ENCODE measurements at regions not wholly inside any gene's neighbourhood (a gene's known extent, or its start where the extent isn't known, plus 50 kb on each side); places are given as distances from the start of the nearest gene placed in this dataset.

DNA sequence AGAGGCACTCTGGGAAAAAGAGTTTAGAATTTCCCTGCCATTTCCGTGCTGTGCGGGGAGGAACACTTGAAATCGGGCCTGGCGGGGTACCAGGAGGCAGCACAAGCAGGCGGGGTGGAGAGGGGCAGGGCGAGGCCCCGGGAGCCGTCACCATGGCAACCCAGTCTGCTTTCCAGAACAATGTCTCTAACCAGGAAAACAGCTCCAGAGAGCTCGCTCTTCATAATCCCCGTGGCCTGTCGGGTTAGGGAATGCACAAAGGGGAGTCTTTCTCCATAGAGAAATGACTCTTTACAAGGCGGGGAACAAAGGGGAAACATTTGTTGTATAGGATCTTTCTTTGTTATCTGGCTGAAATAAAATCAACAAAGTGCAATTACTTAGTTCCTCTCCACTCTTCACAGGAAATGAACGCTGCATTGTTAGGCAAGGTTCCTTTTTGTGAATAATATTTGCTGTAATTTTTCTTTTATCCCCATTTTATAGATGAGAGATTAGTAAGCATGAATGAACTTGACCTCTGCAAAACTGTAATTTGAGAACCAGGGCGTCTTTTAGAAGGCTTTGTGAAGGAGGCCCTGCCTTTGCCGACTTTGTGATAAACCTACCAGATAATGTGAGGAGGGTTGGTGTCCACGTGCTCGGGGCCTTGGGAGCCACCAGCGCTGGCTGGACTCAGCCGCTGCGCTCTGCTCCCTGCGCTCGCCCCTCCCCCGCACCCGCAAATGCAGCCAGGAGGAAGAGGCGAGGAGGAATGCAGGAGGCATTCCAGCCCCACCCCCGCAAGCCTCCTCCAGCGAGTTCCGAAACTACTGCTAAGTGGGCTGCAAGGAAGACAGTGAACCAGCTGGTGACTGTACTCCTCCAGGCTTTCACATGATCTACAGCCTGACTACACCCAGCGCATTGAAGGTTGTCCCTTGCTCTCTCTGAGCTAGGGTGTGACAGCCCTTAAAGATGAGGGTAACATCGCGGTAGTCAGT is 105.2 kb upstream of the ATF7IP start:
- TF ChIP-seq, protein P1, sequence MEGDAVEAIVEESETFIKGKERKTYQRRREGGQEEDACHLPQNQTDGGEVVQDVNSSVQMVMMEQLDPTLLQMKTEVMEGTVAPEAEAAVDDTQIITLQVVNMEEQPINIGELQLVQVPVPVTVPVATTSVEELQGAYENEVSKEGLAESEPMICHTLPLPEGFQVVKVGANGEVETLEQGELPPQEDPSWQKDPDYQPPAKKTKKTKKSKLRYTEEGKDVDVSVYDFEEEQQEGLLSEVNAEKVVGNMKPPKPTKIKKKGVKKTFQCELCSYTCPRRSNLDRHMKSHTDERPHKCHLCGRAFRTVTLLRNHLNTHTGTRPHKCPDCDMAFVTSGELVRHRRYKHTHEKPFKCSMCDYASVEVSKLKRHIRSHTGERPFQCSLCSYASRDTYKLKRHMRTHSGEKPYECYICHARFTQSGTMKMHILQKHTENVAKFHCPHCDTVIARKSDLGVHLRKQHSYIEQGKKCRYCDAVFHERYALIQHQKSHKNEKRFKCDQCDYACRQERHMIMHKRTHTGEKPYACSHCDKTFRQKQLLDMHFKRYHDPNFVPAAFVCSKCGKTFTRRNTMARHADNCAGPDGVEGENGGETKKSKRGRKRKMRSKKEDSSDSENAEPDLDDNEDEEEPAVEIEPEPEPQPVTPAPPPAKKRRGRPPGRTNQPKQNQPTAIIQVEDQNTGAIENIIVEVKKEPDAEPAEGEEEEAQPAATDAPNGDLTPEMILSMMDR (IDR thresholded peaks at IDR 0.05; ENCODE audit: low read depth, low read length): no peak
- TF ChIP-seq EZH2phosphoT487 (IDR thresholded peaks at IDR 0.05; ENCODE audit: low read depth): no peak

All from OCI-LY3 (cell line).